HG03571 (cell line): ENCODE measurements at regions not wholly inside any gene's neighbourhood (a gene's known extent, or its start where the extent isn't known, plus 50 kb on each side); places are given as distances from the start of the nearest gene placed in this dataset.

ENCODE experiments used
- ATAC-seq: cut with Tn5 transposase; IDR thresholded peaks from one replicate; pipeline ENCODE4 v1.9.1; 2021; ENCODE audit not compliant: unreplicated experiment

DNA sequence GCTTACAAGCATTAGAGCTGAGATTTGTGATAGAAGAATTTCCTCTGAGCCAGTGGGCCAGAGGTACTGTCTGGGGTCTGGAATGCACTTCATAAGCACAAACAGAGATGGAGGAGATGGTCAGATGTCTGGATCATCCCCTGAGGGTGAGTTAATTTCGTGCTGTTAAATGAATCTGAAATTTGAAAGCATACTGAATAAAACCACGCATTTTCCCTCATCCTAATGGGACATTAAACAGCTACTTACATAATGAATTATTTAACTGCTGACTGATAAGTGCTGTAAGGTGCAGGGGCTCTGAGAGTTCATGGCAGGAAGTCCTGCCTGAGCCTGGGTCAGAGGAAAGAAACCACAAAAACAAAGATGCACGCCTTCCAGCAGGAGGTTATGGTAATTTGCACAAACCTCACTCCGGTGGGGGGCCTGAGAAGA, 136.3 kb upstream of the XYLT1 start:
- no peak for ATAC-seq

- no peak for ATAC-seq
Observed at GRCh38 chr16:17606460-17606859, 135.7 kb upstream of the XYLT1 start.

DNA sequence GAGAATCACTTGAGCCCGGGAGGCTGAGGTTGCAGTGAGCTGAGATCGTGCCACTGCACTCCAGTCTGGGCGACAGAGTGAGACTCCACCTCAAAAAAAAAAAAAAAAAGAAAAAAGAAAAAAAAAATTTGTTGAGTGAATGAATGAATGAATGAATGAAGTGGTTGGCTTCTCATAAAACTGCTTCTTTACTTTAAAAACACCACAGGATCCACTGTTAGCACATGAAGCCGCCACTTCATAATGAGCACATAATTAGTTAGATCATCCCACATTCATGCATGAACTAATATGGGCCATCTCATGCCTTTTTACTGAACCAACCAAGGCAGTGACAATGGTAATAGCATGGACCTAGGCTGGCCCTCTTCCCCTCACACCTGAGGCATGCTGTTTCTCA, 135.0 kb upstream of the XYLT1 start:
- ATAC-seq: no peak

DNA sequence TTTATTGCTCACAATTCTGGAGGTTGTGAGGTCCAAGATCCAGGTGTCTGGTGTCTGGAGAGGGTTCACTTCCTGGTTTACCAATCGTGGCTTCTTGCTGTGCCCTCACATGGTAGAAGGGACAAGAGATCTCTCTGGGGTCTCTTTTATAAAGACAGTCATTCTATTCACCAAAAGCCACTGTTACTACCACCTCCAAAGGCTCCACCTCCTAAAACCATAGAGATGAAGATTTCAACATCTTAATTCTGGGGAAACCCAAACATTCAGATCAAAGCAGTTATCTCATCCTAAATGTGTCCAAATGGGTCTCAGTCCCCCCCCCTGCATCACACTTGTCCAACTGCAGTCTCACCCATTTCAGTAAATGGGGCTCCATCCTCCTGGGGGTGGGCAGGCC, 132.9 kb upstream of the XYLT1 start:
- ATAC-seq: no peak

DNA sequence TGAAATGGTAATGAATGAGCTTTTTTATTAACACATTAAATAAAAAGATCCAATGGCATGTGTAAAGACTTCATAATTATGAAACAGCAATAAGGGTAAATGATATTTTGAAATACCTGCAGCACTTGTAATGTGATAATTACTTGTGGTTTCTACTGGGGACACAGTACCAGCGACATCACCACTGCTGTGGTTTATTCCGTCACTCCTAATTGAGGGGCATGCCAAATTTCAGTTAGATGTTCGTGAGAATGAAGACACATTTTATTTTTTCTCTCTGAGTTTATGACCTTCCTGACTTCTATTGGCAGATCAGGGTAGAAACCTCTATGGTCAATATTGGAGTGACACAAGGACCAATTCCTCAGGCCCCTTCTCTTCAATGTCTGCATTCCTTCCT, 131.9 kb upstream of the XYLT1 start:
- no peak for ATAC-seq

- no peak for ATAC-seq
Observed at GRCh38 chr16:17598968-17599367, 128.2 kb upstream of the XYLT1 start.

- ATAC-seq: no peak
Observed at GRCh38 chr16:17591655-17592405, 121.1 kb upstream of the XYLT1 start.

- ATAC-seq: no peak
Observed at GRCh38 chr16:17590711-17591654, 120.2 kb upstream of the XYLT1 start.

- no peak for ATAC-seq
Observed at GRCh38 chr16:17589898-17590297, 119.1 kb upstream of the XYLT1 start.

- no peak for ATAC-seq
Observed at GRCh38 chr16:17585449-17586074, 114.8 kb upstream of the XYLT1 start.

GRCh38 chr16:17578981-17579874, 108.5 kb upstream of the XYLT1 start:
- ATAC-seq: no peak

GRCh38 chr16:17574256-17574655, 103.5 kb upstream of the XYLT1 start:
- no peak for ATAC-seq

- no peak for ATAC-seq
Observed at GRCh38 chr16:17572145-17572544, 101.4 kb upstream of the XYLT1 start.

- ATAC-seq: no peak
Observed at GRCh38 chr16:17571499-17572093, 100.8 kb upstream of the XYLT1 start.

DNA sequence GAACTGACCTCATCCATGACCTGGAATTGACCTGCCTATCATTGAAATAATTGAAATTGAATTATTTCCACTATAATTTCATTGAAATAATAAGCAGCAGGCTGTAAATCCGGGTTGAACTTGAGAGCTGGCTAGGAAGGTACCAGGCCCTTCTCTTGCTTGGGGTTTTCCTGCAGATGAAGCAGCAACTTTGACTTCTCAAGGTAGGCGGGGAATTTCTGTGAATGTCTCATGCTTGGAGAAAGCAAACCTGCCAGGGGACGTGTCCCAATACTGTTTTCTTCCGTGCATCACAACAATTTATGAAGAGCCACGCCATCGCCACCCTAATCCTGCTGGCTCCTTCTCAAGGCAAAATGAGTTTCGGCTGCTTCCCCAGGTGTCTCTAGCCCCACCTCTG, 97.5 kb upstream of the XYLT1 start:
- no peak for ATAC-seq

DNA sequence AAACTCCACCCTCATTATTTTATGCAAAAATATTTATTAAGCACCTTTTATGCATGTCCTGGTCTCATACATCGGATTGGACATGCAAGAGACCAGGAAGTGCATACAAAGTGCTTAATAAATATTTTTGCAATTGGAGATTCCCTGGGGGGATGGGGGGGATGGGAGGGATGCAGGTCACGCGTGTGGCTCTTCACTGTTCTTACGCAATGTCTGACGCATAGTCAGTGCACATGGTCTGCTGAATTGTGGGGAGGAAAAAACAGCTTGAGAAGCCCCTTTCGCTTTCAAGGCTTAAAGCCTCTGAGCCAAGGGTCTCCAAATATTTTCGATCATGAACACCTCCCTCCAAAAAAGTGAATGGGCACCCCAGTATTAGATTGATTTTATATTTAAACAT, 96.7 kb upstream of the XYLT1 start:
- ATAC-seq: no peak

DNA sequence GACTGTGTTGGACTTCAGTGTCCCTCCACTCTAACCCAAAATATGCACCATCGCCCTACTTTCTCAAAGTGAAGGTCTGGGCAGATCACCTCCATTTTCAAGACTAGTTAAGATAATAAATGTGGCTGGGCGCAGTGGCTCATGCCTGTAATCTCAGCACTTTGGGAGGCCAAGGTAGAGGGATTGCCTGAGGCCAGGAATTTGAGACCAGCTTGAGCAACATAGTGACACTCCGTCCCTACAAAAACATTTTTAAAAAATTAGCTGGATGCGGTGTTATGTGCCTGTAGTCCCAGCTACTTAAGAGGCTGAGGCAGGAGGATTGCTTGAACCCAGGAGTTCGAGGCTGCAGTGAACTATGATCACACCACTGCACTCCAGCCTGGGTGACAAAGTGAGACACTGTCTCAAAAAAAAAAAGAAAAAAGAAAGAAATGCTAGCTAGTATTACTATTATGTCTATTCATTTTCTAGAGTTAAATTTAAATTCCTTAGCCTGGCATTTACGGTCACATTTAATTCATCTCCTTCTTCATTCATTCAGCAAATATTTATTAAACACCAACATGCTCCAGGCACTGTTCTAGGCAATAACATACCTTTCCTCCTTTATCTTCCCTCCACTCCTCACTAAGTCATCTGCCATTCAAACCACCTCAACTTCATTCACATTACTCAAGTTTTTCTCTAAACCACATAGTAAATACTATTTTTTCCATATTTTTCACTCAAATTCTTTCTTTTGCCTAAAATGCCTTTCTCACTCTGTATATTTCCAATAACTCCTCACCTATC, 96.1 kb upstream of the XYLT1 start:
- ATAC-seq: no peak

GRCh38 chr16:17566075-17566474, 95.3 kb upstream of the XYLT1 start:
- ATAC-seq: no peak

GRCh38 chr16:17565605-17566004, 94.8 kb upstream of the XYLT1 start:
- no peak for ATAC-seq
